ENCODE measurements at regions not wholly inside any gene's neighbourhood (a gene's known extent, or its start where the extent isn't known, plus 50 kb on each side); places are given as distances from the start of the nearest gene placed in this dataset.

DNA sequence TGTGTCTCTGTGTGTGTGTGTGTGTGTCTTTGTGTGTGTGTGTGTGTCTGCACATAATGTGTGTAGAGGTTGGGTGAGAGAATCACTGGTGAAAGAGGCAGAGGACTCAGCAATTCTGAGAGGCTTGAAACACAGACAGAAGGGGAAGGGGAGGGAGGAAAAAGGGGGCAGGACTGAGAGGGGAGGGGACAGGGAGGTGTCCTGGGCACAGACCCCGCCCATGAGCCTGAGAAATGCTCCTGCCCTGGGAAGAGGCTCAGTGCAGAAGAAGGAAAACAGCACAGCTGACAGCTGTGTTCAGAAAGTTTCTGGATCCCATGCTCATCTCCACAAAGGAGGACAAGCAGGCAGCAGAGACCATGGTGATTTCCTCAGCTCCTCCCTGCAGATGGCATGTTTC, 59.1 kb upstream of the CEACAM8 start:
- no peak for TF ChIP-seq POLR2A (IDR thresholded peaks at IDR 0.05)
- TF ChIP-seq, protein P1, sequence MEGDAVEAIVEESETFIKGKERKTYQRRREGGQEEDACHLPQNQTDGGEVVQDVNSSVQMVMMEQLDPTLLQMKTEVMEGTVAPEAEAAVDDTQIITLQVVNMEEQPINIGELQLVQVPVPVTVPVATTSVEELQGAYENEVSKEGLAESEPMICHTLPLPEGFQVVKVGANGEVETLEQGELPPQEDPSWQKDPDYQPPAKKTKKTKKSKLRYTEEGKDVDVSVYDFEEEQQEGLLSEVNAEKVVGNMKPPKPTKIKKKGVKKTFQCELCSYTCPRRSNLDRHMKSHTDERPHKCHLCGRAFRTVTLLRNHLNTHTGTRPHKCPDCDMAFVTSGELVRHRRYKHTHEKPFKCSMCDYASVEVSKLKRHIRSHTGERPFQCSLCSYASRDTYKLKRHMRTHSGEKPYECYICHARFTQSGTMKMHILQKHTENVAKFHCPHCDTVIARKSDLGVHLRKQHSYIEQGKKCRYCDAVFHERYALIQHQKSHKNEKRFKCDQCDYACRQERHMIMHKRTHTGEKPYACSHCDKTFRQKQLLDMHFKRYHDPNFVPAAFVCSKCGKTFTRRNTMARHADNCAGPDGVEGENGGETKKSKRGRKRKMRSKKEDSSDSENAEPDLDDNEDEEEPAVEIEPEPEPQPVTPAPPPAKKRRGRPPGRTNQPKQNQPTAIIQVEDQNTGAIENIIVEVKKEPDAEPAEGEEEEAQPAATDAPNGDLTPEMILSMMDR (IDR thresholded peaks at IDR 0.05): no peak
